Spleen (tissue), 3 donors: ENCODE measurements at regions not wholly inside any gene's neighbourhood (a gene's known extent, or its start where the extent isn't known, plus 50 kb on each side); places are given as distances from the start of the nearest gene placed in this dataset.

Experiments
- POLR2A ChIP-seq, 3 donors: fragments of 450-650 bp; IDR thresholded peaks; one replicate each; pipeline ENCODE4 v1.5.1; 2017; ENCODE audit warnings: antibody characterized with exemption in 3 of 3, mild to moderate bottlenecking in 1 of 3
- POLR2AphosphoS5 ChIP-seq, 3 donors: sonication (generic); formaldehyde crosslinking; IDR thresholded peaks; one replicate each; pipeline ENCODE4 v1.5.1; 2017; ENCODE audit warnings: antibody characterized with exemption in 3 of 3

- TF ChIP-seq POLR2AphosphoS5 (IDR thresholded peaks at IDR 0.05), result no peak
- no peak for TF ChIP-seq POLR2A (IDR thresholded peaks at IDR 0.05)
Observed at GRCh38 chr9:115681585-115681984, 472.0 kb upstream of the PAPPA start.
